Ishikawa (cell line): ENCODE measurements at regions not wholly inside any gene's neighbourhood (a gene's known extent, or its start where the extent isn't known, plus 50 kb on each side); places are given as distances from the start of the nearest gene placed in this dataset.

ENCODE experiments used
- CEBPB ChIP-seq: IDR thresholded peaks from 2 replicates; pipeline ENCODE4 v1.6.1; 2012
- CREB1 ChIP-seq: IDR thresholded peaks from 2 replicates; pipeline ENCODE4 v1.6.1; 2012; ENCODE audit warnings: low read depth
- EGR1 ChIP-seq: IDR thresholded peaks from 2 replicates; pipeline ENCODE4 v1.6.1; 2012
- EP300 ChIP-seq: IDR thresholded peaks from 2 replicates; pipeline ENCODE4 v1.6.1; 2012; ENCODE audit warnings: borderline replicate concordance
- FOXM1 ChIP-seq: IDR thresholded peaks from 2 replicates; pipeline ENCODE4 v1.6.1; 2012; ENCODE audit warnings: low read depth, borderline replicate concordance
- NFIC ChIP-seq: IDR thresholded peaks from 2 replicates; pipeline ENCODE4 v1.6.1; 2012
- RAD21 ChIP-seq: IDR thresholded peaks from 2 replicates; pipeline ENCODE4 v1.6.1; 2012; ENCODE audit warnings: low read depth
- TAF1 ChIP-seq: IDR thresholded peaks from 2 replicates; pipeline ENCODE4 v1.6.1; 2012; ENCODE audit warnings: low read depth, mild to moderate bottlenecking
- TCF12 ChIP-seq: IDR thresholded peaks from 2 replicates; pipeline ENCODE4 v1.6.1; 2012; ENCODE audit warnings: low read depth
- TEAD4 ChIP-seq: IDR thresholded peaks from 2 replicates; pipeline ENCODE4 v1.6.1; 2012
- YY1 ChIP-seq: IDR thresholded peaks from 2 replicates; pipeline ENCODE4 v1.6.1; 2012; ENCODE audit warnings: low read depth
- ZBTB7A ChIP-seq: IDR thresholded peaks from 2 replicates; pipeline ENCODE4 v1.6.1; 2012; ENCODE audit warnings: low read depth
- TF ChIP-seq, protein P1 (sequence below): IDR thresholded peaks from 2 replicates; pipeline ENCODE4 v1.6.1; 2012
- TF ChIP-seq, protein P2 (sequence below): IDR thresholded peaks from 2 replicates; pipeline ENCODE4 v1.6.1; 2012; ENCODE audit warnings: low read depth, mild to moderate bottlenecking
- TF ChIP-seq, protein P3 (sequence below): IDR thresholded peaks from 2 replicates; pipeline ENCODE4 v1.6.1; 2012

DNA sequence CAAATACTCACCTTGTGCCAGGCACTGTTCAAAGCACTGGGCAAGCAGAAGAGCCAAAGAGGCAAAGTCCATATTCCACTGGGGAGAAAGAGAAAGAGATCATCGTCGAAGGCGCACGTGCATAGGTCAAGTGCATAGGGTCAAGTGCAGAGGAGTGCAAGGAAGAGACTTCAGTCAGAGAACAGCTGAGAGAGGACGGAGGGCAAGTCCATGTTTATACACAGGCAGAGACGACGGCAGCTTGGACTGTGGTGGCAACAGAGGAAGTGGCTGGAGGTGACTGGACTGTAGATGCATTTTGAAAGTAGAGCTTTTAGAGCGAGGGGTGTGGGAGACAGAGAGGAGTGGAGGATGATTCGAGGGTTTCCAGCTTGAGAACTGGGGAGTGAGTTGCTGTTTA, 74.7 kb upstream of the SDK2 start:
- TF ChIP-seq, protein P1, sequence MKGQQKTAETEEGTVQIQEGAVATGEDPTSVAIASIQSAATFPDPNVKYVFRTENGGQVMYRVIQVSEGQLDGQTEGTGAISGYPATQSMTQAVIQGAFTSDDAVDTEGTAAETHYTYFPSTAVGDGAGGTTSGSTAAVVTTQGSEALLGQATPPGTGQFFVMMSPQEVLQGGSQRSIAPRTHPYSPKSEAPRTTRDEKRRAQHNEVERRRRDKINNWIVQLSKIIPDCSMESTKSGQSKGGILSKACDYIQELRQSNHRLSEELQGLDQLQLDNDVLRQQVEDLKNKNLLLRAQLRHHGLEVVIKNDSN, result no peak
- no peak for TF ChIP-seq NFIC
- no peak for TF ChIP-seq TEAD4
- no peak for TF ChIP-seq CEBPB
- TF ChIP-seq, protein P2, sequence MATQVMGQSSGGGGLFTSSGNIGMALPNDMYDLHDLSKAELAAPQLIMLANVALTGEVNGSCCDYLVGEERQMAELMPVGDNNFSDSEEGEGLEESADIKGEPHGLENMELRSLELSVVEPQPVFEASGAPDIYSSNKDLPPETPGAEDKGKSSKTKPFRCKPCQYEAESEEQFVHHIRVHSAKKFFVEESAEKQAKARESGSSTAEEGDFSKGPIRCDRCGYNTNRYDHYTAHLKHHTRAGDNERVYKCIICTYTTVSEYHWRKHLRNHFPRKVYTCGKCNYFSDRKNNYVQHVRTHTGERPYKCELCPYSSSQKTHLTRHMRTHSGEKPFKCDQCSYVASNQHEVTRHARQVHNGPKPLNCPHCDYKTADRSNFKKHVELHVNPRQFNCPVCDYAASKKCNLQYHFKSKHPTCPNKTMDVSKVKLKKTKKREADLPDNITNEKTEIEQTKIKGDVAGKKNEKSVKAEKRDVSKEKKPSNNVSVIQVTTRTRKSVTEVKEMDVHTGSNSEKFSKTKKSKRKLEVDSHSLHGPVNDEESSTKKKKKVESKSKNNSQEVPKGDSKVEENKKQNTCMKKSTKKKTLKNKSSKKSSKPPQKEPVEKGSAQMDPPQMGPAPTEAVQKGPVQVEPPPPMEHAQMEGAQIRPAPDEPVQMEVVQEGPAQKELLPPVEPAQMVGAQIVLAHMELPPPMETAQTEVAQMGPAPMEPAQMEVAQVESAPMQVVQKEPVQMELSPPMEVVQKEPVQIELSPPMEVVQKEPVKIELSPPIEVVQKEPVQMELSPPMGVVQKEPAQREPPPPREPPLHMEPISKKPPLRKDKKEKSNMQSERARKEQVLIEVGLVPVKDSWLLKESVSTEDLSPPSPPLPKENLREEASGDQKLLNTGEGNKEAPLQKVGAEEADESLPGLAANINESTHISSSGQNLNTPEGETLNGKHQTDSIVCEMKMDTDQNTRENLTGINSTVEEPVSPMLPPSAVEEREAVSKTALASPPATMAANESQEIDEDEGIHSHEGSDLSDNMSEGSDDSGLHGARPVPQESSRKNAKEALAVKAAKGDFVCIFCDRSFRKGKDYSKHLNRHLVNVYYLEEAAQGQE, result no peak
- no peak for TF ChIP-seq TAF1
- no peak for TF ChIP-seq CREB1
- TF ChIP-seq FOXM1, result no peak
- TF ChIP-seq ZBTB7A, result no peak
- no peak for TF ChIP-seq EGR1
- TF ChIP-seq EP300, result no peak
- TF ChIP-seq, protein P3, sequence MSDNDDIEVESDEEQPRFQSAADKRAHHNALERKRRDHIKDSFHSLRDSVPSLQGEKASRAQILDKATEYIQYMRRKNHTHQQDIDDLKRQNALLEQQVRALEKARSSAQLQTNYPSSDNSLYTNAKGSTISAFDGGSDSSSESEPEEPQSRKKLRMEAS, result no peak
- TF ChIP-seq YY1, result no peak
- no peak for TF ChIP-seq TCF12
- TF ChIP-seq RAD21, result no peak

- TF ChIP-seq, protein P3, result no peak
- TF ChIP-seq TCF12, result no peak
- TF ChIP-seq, protein P2, result no peak
- no peak for TF ChIP-seq TAF1
- no peak for TF ChIP-seq ZBTB7A
- TF ChIP-seq RAD21, result no peak
- TF ChIP-seq EGR1, result no peak
- TF ChIP-seq YY1, result no peak
- no peak for TF ChIP-seq TEAD4
- TF ChIP-seq, protein P1, result no peak
- TF ChIP-seq CEBPB, result no peak
- TF ChIP-seq CREB1, result no peak
- TF ChIP-seq FOXM1, result no peak
- TF ChIP-seq EP300, result no peak
- no peak for TF ChIP-seq NFIC
Measured at GRCh38 chr17:73719588-73720071, 75.4 kb upstream of the SDK2 start.

- TF ChIP-seq, protein P2, result no peak
- TF ChIP-seq CEBPB, result no peak
- TF ChIP-seq, protein P3, result no peak
- TF ChIP-seq EGR1, result no peak
- TF ChIP-seq RAD21, result no peak
- no peak for TF ChIP-seq TCF12
- no peak for TF ChIP-seq TEAD4
- TF ChIP-seq, protein P1, result no peak
- no peak for TF ChIP-seq TAF1
- no peak for TF ChIP-seq CREB1
Measured at GRCh38 chr17:73720187-73720834, 76.1 kb upstream of the SDK2 start.
